ENCODE measurements at regions not wholly inside any gene's neighbourhood (a gene's known extent, or its start where the extent isn't known, plus 50 kb on each side); places are given as distances from the start of the nearest gene placed in this dataset.

DNA sequence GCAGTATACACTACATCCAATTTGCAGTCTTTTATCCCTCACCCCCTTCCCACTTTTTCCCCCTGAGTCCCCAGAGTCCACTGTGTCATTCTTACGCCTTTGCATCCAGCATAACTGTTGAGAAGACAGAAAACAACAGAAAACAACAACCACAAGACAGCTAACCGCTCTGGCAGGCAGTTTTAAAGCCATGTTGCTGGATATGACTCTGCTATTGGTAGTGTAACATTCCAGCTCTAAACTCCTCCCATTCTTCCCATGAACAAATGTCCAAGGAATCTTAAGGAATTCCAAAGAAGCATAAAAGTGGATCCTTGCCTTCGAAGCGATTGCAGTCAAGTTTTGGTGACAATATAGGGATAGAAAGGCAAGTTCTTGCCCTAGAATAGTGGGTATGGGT lies 599.1 kb downstream of the NYAP2 start:
- no peaks in the 10 kb centered on the region for H3K9me3 ChIP-seq
- no peaks in the 10 kb centered on the region for H3K36me3 ChIP-seq
- intact Hi-C loops (cut with DNase I; ENCODE audit: low total_unique reads), result no loop called here
- no peak overlapping the region for H3K27ac ChIP-seq
- H3K4me1 ChIP-seq, result peaks cover 0 to 8% (median 0%) of the 10 kb centered on the region in 4 donors
- no peaks in the 10 kb centered on the region for H3K27me3 ChIP-seq
- TF ChIP-seq, protein P1, sequence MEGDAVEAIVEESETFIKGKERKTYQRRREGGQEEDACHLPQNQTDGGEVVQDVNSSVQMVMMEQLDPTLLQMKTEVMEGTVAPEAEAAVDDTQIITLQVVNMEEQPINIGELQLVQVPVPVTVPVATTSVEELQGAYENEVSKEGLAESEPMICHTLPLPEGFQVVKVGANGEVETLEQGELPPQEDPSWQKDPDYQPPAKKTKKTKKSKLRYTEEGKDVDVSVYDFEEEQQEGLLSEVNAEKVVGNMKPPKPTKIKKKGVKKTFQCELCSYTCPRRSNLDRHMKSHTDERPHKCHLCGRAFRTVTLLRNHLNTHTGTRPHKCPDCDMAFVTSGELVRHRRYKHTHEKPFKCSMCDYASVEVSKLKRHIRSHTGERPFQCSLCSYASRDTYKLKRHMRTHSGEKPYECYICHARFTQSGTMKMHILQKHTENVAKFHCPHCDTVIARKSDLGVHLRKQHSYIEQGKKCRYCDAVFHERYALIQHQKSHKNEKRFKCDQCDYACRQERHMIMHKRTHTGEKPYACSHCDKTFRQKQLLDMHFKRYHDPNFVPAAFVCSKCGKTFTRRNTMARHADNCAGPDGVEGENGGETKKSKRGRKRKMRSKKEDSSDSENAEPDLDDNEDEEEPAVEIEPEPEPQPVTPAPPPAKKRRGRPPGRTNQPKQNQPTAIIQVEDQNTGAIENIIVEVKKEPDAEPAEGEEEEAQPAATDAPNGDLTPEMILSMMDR (IDR thresholded peaks at IDR 0.05), result no peak
- H3K4me3 ChIP-seq, result no peak overlapping the region
- DNase-seq, result no peak

DNA sequence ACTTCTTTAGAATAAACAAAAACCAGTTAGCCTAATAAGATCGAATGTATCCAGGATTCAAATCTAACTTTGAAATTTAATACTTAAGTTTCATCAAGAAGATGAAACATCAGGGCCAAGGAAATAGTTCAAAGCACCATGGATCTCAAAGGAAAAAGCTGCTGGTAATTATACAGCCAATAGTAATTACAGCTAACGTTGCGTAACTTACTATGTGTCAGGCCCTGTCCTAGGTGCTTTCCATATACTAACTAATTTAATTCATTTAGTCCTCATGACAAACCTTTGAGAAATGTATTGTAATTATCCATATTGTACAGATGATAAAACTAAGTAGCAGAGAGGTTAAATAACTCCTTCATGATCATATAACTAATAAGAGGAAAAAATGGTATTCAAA lies 598.6 kb downstream of the NYAP2 start:
- no peak overlapping the region for H3K27ac ChIP-seq
- TF ChIP-seq, protein P1 (IDR thresholded peaks at IDR 0.05), result no peak
- H3K36me3 ChIP-seq, result no peaks in the 10 kb centered on the region
- intact Hi-C loops (cut with DNase I; ENCODE audit: low total_unique reads), result no loop called here
- no peaks in the 10 kb centered on the region for H3K27me3 ChIP-seq
- H3K4me1 ChIP-seq, result peaks cover 0 to 5% (median 0%) of the 10 kb centered on the region in 4 donors
- no peak for DNase-seq
- no peak overlapping the region for H3K4me3 ChIP-seq
- H3K9me3 ChIP-seq, result no peaks in the 10 kb centered on the region

DNA sequence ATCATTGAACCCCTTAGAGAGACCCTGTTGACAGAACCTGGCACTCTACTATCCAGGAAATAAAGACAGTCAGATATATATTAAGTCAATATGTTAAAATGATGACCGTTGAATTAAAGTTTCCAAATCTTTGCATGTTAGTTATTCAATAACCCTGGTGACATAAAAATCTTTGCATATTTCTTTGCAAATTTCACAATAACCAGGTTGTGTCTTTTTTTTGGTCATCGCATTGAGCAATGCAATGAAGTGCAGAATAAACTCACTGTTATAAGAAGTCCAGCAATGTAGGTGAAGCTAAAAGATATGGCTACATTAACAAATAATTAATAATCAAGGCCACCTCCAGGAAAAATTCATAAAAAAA lies 596.9 kb downstream of the NYAP2 start:
- no peaks in the 10 kb centered on the region for H3K27me3 ChIP-seq
- no peaks in the 10 kb centered on the region for H3K36me3 ChIP-seq
- no peak for DNase-seq
- intact Hi-C loops (cut with DNase I; ENCODE audit: low total_unique reads), result no loop called here
- no peaks in the 10 kb centered on the region for H3K9me3 ChIP-seq
- H3K4me1 ChIP-seq, result no peaks in the 10 kb centered on the region
- no peak overlapping the region for H3K27ac ChIP-seq
- TF ChIP-seq, protein P1 (IDR thresholded peaks at IDR 0.05), result no peak
- no peak overlapping the region for H3K4me3 ChIP-seq

DNA sequence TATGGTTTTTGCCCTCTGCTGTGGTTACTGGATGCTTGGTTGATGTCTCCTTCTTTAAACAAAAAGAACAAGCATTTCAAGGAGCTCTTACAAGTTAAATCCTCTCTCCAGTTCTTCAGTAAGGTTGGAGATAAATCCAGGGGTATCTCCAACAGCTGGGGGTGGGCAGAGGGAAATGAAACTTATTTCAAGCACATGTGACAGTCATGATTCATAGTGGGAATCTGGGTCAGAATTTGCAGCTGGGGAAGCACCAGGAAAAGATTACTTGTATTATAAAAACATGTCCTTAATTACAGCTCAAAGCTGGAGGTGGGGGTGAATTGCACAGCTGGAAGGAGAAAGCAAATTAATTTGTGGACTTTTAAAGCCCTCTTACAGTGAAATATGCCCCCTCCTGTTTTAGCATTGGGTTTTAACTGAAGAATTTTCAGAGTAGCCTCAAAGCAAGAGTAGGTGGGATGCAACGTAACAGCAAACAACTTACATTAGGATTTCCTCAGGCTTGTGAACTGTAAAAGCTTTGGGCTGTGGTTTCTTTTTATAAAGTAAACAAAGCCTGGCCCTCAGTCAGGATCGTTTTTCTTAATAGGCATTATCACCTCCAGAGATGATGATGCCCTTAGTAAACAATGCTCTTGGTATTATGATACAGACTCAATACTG lies 596.4 kb downstream of the NYAP2 start:
- Histone ChIP-seq H3K4me3 (no peak overlapping the region), H3K27me3 (no peaks in the 10 kb centered on the region), H3K36me3 (no peaks in the 10 kb centered on the region), H3K27ac (no peak overlapping the region), H3K9me3 (no peaks in the 10 kb centered on the region), H3K4me1 (no peaks in the 10 kb centered on the region)
- no peak for DNase-seq
- intact Hi-C loops (cut with DNase I; ENCODE audit: low total_unique reads), result no loop called here
- TF ChIP-seq, protein P1 (IDR thresholded peaks at IDR 0.05), result no peak

DNA sequence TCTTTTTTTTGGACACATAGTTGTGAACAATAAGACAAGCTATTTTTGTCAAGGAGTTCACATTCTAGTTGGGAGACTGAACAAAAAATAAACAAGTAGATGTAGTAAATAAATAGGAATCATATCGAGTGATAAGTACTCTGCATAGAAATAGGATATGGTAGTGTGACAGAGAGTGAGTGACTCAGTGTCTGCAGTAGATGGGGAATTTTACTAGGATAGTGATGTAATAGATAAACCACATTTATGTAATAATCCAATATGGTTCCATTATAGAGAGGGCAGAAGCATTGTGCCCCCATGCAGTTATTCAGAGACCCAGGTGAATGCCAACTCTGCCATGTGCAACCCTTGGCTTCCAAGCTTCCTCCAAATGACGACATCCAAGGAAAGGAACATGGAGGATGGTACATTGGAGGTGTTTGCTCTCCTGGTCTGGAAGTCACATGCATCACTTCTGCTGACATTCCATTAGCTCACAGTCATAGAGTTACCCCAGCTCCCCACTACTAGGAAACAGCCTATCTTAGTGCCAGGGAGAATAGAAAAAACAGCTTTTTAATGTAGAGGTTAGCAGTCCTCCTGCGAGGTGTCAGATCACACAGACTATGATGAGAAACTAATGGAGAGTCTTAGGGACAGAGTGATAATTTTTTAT lies 595.4 kb downstream of the NYAP2 start:
- intact Hi-C loops (cut with DNase I; ENCODE audit: low total_unique reads), result no loop called here
- H3K27ac ChIP-seq, result no peak overlapping the region
- H3K4me3 ChIP-seq, result no peak overlapping the region
- no peak for DNase-seq
- H3K4me1 ChIP-seq, result no peaks in the 10 kb centered on the region
- no peaks in the 10 kb centered on the region for H3K27me3 ChIP-seq
- H3K36me3 ChIP-seq, result no peaks in the 10 kb centered on the region
- TF ChIP-seq, protein P1 (IDR thresholded peaks at IDR 0.05), result no peak
- no peaks in the 10 kb centered on the region for H3K9me3 ChIP-seq
